Effector memory CD4-positive, alpha-beta T cell (primary cell): ENCODE measurements at regions not wholly inside any gene's neighbourhood (a gene's known extent, or its start where the extent isn't known, plus 50 kb on each side); places are given as distances from the start of the nearest gene placed in this dataset.

Experiments used
- DNase-seq, 3 donors: peaks; one replicate each; pipeline ENCODE4 v3.0.0-alpha.2; 2020
- H3K27ac ChIP-seq: 2 replicates; pipeline ENCODE4 v1.7.0; 2013; ENCODE audit warnings: mild to moderate bottlenecking, low read length, moderate library complexity; ENCODE audit not compliant: insufficient read depth, poor library complexity, severe bottlenecking
- H3K27me3 ChIP-seq: replicated peaks from 2 replicates; pipeline ENCODE4 v1.7.0; 2013; ENCODE audit warnings: mild to moderate bottlenecking, low read length; ENCODE audit not compliant: insufficient read depth, control insufficient read depth, poor library complexity, severe bottlenecking
- H3K36me3 ChIP-seq: 2 replicates; pipeline ENCODE4 v1.7.0; 2013; ENCODE audit warnings: mild to moderate bottlenecking, low read length, moderate library complexity; ENCODE audit not compliant: control insufficient read depth, insufficient read depth
- H3K4me1 ChIP-seq: 2 replicates; pipeline ENCODE4 v1.7.0; 2013; ENCODE audit warnings: low read length, mild to moderate bottlenecking; ENCODE audit not compliant: control insufficient read depth, insufficient read depth, poor library complexity, severe bottlenecking
- H3K4me3 ChIP-seq: 2 replicates; pipeline ENCODE4 v1.7.0; 2013; ENCODE audit warnings: low read length, low read depth, mild to moderate bottlenecking; ENCODE audit not compliant: insufficient read depth, poor library complexity, severe bottlenecking
- H3K9me3 ChIP-seq: 2 replicates; pipeline ENCODE4 v1.7.0; 2013; ENCODE audit warnings: mild to moderate bottlenecking, low read length, moderate library complexity; ENCODE audit not compliant: control insufficient read depth

GRCh38 chr13:76383676-76384461 is 502.3 kb downstream of the KCTD12 start:
- Histone ChIP-seq H3K27me3 (no peaks in the 10 kb centered on the region), H3K27ac (no peak overlapping the region), H3K4me3 (no peak overlapping the region), H3K9me3 (no peaks in the 10 kb centered on the region), H3K4me1 (no peaks in the 10 kb centered on the region), H3K36me3 (no peaks in the 10 kb centered on the region)
- DNase-seq, result no peak

- no peaks in the 10 kb centered on the region for H3K36me3 ChIP-seq
- DNase-seq, result no peak
- no peak overlapping the region for H3K27ac ChIP-seq
- H3K27me3 ChIP-seq, result no peaks in the 10 kb centered on the region
- no peaks in the 10 kb centered on the region for H3K4me1 ChIP-seq
- H3K4me3 ChIP-seq, result no peak overlapping the region
- no peaks in the 10 kb centered on the region for H3K9me3 ChIP-seq
Observed at GRCh38 chr13:76380446-76381065, 505.6 kb downstream of the KCTD12 start.

GRCh38 chr13:76379341-76380105 is 506.7 kb downstream of the KCTD12 start:
- Histone ChIP-seq H3K36me3 (no peaks in the 10 kb centered on the region), H3K27ac (no peak overlapping the region), H3K9me3 (no peaks in the 10 kb centered on the region), H3K4me1 (no peaks in the 10 kb centered on the region), H3K27me3 (no peaks in the 10 kb centered on the region), H3K4me3 (no peak overlapping the region)
- DNase-seq, result no peak

GRCh38 chr13:76378767-76379166 is 507.4 kb downstream of the KCTD12 start:
- Histone ChIP-seq H3K27ac (no peak overlapping the region), H3K4me1 (no peaks in the 10 kb centered on the region), H3K27me3 (no peaks in the 10 kb centered on the region), H3K36me3 (no peaks in the 10 kb centered on the region), H3K4me3 (no peak overlapping the region), H3K9me3 (no peaks in the 10 kb centered on the region)
- DNase-seq, result no peak

- no peaks in the 10 kb centered on the region for H3K4me1 ChIP-seq
- no peaks in the 10 kb centered on the region for H3K27me3 ChIP-seq
- H3K27ac ChIP-seq, result no peak overlapping the region
- H3K9me3 ChIP-seq, result no peaks in the 10 kb centered on the region
- H3K36me3 ChIP-seq, result no peaks in the 10 kb centered on the region
- H3K4me3 ChIP-seq, result no peak overlapping the region
- DNase-seq, result no peak
Observed at GRCh38 chr13:76363682-76364289, 522.4 kb downstream of the KCTD12 start.

GRCh38 chr13:76361868-76362267 is 524.3 kb downstream of the KCTD12 start:
- Histone ChIP-seq H3K27me3 (no peaks in the 10 kb centered on the region), H3K4me1 (no peaks in the 10 kb centered on the region), H3K9me3 (no peaks in the 10 kb centered on the region), H3K4me3 (no peak overlapping the region), H3K27ac (no peak overlapping the region), H3K36me3 (no peaks in the 10 kb centered on the region)
- no peak for DNase-seq

GRCh38 chr13:76351541-76352229 is 534.5 kb downstream of the KCTD12 start:
- H3K4me1 ChIP-seq, result no peaks in the 10 kb centered on the region
- DNase-seq, result no peak
- no peak overlapping the region for H3K27ac ChIP-seq
- H3K4me3 ChIP-seq, result no peak overlapping the region
- no peaks in the 10 kb centered on the region for H3K27me3 ChIP-seq
- no peaks in the 10 kb centered on the region for H3K36me3 ChIP-seq
- no peaks in the 10 kb centered on the region for H3K9me3 ChIP-seq

GRCh38 chr13:76350399-76350798 is 535.8 kb downstream of the KCTD12 start:
- Histone ChIP-seq H3K4me3 (no peak overlapping the region), H3K36me3 (no peaks in the 10 kb centered on the region), H3K4me1 (no peaks in the 10 kb centered on the region), H3K27me3 (no peaks in the 10 kb centered on the region), H3K9me3 (no peaks in the 10 kb centered on the region), H3K27ac (no peak overlapping the region)
- DNase-seq, result no peak

- H3K4me1 ChIP-seq, result no peaks in the 10 kb centered on the region
- no peak for DNase-seq
- no peaks in the 10 kb centered on the region for H3K36me3 ChIP-seq
- H3K4me3 ChIP-seq, result no peak overlapping the region
- no peak overlapping the region for H3K27ac ChIP-seq
- H3K27me3 ChIP-seq, result no peaks in the 10 kb centered on the region
- H3K9me3 ChIP-seq, result no peaks in the 10 kb centered on the region
Observed at GRCh38 chr13:76349700-76350099, 536.5 kb downstream of the KCTD12 start.
